GM21529 (cell line): ENCODE measurements at regions not wholly inside any gene's neighbourhood (a gene's known extent, or its start where the extent isn't known, plus 50 kb on each side); places are given as distances from the start of the nearest gene placed in this dataset.

Experiments
- ATAC-seq: cut with Tn5 transposase; IDR thresholded peaks from one replicate; pipeline ENCODE4 v1.9.1; 2021; ENCODE audit not compliant: unreplicated experiment

GRCh38 chr20:6831461-6831860 is 64.0 kb downstream of the BMP2 start:
- ATAC-seq: no peak

- no peak for ATAC-seq
Measured at GRCh38 chr20:6832811-6833210, 65.3 kb downstream of the BMP2 start.

GRCh38 chr20:6835609-6836008 is 68.1 kb downstream of the BMP2 start:
- ATAC-seq: no peak

- ATAC-seq: no peak
Measured at GRCh38 chr20:6836821-6837374, 69.4 kb downstream of the BMP2 start.

- no peak for ATAC-seq
Measured at GRCh38 chr20:6837730-6838129, 70.2 kb downstream of the BMP2 start.

- ATAC-seq: no peak
Measured at GRCh38 chr20:6838181-6838826, 70.8 kb downstream of the BMP2 start.

- no peak for ATAC-seq
Measured at GRCh38 chr20:6841128-6841527, 73.6 kb downstream of the BMP2 start.

GRCh38 chr20:6845141-6845540 is 77.7 kb downstream of the BMP2 start:
- ATAC-seq: no peak

- ATAC-seq: no peak
Measured at GRCh38 chr20:6848041-6848440, 80.6 kb downstream of the BMP2 start.

- no peak for ATAC-seq
Measured at GRCh38 chr20:6848992-6849391, 81.5 kb downstream of the BMP2 start.

GRCh38 chr20:6851136-6851535 is 83.7 kb downstream of the BMP2 start:
- ATAC-seq: no peak

- no peak for ATAC-seq
Measured at GRCh38 chr20:6852478-6852877, 85.0 kb downstream of the BMP2 start.

- no peak for ATAC-seq
Measured at GRCh38 chr20:6855104-6855503, 87.6 kb downstream of the BMP2 start.

GRCh38 chr20:6855796-6856195 is 88.3 kb downstream of the BMP2 start:
- ATAC-seq: no peak

- no peak for ATAC-seq
Measured at GRCh38 chr20:6857927-6858326, 90.4 kb downstream of the BMP2 start.

- no peak for ATAC-seq
Measured at GRCh38 chr20:6863355-6863754, 95.9 kb downstream of the BMP2 start.

- no peak for ATAC-seq
Measured at GRCh38 chr20:6863798-6864201, 96.3 kb downstream of the BMP2 start.

- ATAC-seq: no peak
Measured at GRCh38 chr20:6864740-6865139, 97.3 kb downstream of the BMP2 start.

GRCh38 chr20:6866741-6867140 is 99.3 kb downstream of the BMP2 start:
- ATAC-seq: no peak

GRCh38 chr20:6868861-6869260 is 101.4 kb downstream of the BMP2 start:
- no peak for ATAC-seq

- ATAC-seq: no peak
Measured at GRCh38 chr20:6870559-6870958, 103.1 kb downstream of the BMP2 start.

GRCh38 chr20:6877633-6878032 is 110.1 kb downstream of the BMP2 start:
- no peak for ATAC-seq
